ENCODE measurements at regions not wholly inside any gene's neighbourhood (a gene's known extent, or its start where the extent isn't known, plus 50 kb on each side); places are given as distances from the start of the nearest gene placed in this dataset.

DNA sequence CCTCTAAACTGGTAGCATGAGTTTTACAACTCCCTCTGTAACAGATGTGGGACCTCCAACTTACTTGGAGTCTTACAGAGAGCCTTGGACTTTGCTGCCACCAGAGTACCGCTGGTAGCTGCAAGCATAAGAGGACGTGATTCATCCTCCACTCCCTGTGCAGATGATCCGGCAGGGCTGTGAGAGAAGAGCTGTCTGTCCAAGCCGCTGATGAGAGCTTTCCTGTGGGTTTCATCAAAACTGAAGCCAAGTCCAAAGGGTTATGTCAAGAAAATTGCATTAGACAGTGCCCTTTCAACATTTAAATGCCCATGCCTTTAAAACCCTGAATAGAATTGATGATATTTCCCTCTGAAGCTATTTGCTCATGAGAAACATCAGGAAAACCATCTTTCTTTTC lies 85.8 kb downstream of the LLPH start:
- no peak overlapping the region for H2AFZ ChIP-seq (ENCODE audit: low read depth, low read length, poor library complexity, severe bottlenecking)
- intact Hi-C loops (cut with micrococcal nuclease): no loop called here
- H3K9me2 ChIP-seq (ENCODE audit: insufficient read depth): no peaks in the 10 kb centered on the region
- TF ChIP-seq ZNF274 (IDR thresholded peaks at IDR 0.05; ENCODE audit: low read depth, low read length): no peak
- ChIA-PET POLR2A (no interaction called here), CTCF (interaction anchor here (1.2 kb wide), 1 partner anchor 8 kb away, joined by 3 read pairs; no protein-coding TSS in a partner anchor), RAD21 (ENCODE audit: low non-redundant PET in 1 of 2, low total read pairs in 2 of 2, uncharacterized antibody in 2 of 2, unreplicated experiment in 2 of 2) (no interaction called here)
- DNase-seq (ENCODE audit: low read depth, low spot score) (no peak), ATAC-seq (no peak)
- H3K36me3 ChIP-seq (ENCODE audit: control insufficient read depth in 1 of 2, insufficient read depth in 2 of 2, low read length in 2 of 2): no peaks in the 10 kb centered on the region
- H4K20me1 ChIP-seq (ENCODE audit: insufficient read depth): no peaks in the 10 kb centered on the region
- H3K4me2 ChIP-seq (ENCODE audit: low read length): no peak overlapping the region
- no peaks in the 10 kb centered on the region for H3K27me3 ChIP-seq (ENCODE audit: insufficient read depth, low read length)
- no peaks in the 10 kb centered on the region for H3K9me3 ChIP-seq (ENCODE audit: control insufficient read depth in 1 of 2, insufficient read depth in 1 of 2, low read depth in 1 of 2, low read length in 2 of 2)
- no peak overlapping the region for H3K27ac ChIP-seq (ENCODE audit: low read depth, low read length)
- H3K4me1 ChIP-seq (ENCODE audit: control insufficient read depth in 1 of 2, insufficient read depth in 2 of 2, low read length in 2 of 2): no peaks in the 10 kb centered on the region
- no peak overlapping the region for H3K9ac ChIP-seq (ENCODE audit: low read length)
- no TSS peak for BruUV-seq (replicated peaks)
- H3K79me2 ChIP-seq (ENCODE audit: insufficient read depth, low read length): no peaks in the 10 kb centered on the region
- no peak overlapping the region for H3K4me3 ChIP-seq (replicated peaks in 1 of 2; ENCODE audit: low read depth in 1 of 2, low read length in 2 of 2)

GRCh38 chr12:66043035-66043434 lies 87.5 kb downstream of the LLPH start:
- no TSS peak for BruUV-seq (replicated peaks)
- Histone ChIP-seq H2AFZ (ENCODE audit: low read depth, low read length, poor library complexity, severe bottlenecking) (no peak overlapping the region), H3K27ac (ENCODE audit: low read depth, low read length) (no peak overlapping the region), H3K9me3 (ENCODE audit: control insufficient read depth in 1 of 2, insufficient read depth in 1 of 2, low read depth in 1 of 2, low read length in 2 of 2) (no peaks in the 10 kb centered on the region), H3K36me3 (ENCODE audit: control insufficient read depth in 1 of 2, insufficient read depth in 2 of 2, low read length in 2 of 2) (no peaks in the 10 kb centered on the region), H3K9me2 (ENCODE audit: insufficient read depth) (no peaks in the 10 kb centered on the region), H3K9ac (ENCODE audit: low read length) (no peak overlapping the region), H4K20me1 (ENCODE audit: insufficient read depth) (no peaks in the 10 kb centered on the region), H3K4me2 (ENCODE audit: low read length) (no peak overlapping the region), H3K4me1 (ENCODE audit: control insufficient read depth in 1 of 2, insufficient read depth in 2 of 2, low read length in 2 of 2) (no peaks in the 10 kb centered on the region), H3K27me3 (ENCODE audit: insufficient read depth, low read length) (no peaks in the 10 kb centered on the region), H3K79me2 (ENCODE audit: insufficient read depth, low read length) (no peaks in the 10 kb centered on the region), H3K4me3 (replicated peaks in 1 of 2; ENCODE audit: low read depth in 1 of 2, low read length in 2 of 2) (no peak overlapping the region)
- TF ChIP-seq POLR2A (IDR thresholded peaks at IDR 0.05; ENCODE audit: borderline replicate concordance, extremely low read depth, insufficient read depth, insufficient read length): no peak
- no peak for TF ChIP-seq SRF (IDR thresholded peaks at IDR 0.05; ENCODE audit: low read depth)
- no peak for TF ChIP-seq POLR2AphosphoS5 (IDR thresholded peaks at IDR 0.05; ENCODE audit: low read depth, low read length)
- TF ChIP-seq CBX3 (IDR thresholded peaks at IDR 0.05; ENCODE audit: low read depth): no peak
- TF ChIP-seq, protein P1, sequence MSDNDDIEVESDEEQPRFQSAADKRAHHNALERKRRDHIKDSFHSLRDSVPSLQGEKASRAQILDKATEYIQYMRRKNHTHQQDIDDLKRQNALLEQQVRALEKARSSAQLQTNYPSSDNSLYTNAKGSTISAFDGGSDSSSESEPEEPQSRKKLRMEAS (IDR thresholded peaks at IDR 0.05): no peak
- TF ChIP-seq, protein P2, sequence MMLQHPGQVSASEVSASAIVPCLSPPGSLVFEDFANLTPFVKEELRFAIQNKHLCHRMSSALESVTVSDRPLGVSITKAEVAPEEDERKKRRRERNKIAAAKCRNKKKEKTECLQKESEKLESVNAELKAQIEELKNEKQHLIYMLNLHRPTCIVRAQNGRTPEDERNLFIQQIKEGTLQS (IDR thresholded peaks at IDR 0.05): no peak
- TF ChIP-seq, protein P3, sequence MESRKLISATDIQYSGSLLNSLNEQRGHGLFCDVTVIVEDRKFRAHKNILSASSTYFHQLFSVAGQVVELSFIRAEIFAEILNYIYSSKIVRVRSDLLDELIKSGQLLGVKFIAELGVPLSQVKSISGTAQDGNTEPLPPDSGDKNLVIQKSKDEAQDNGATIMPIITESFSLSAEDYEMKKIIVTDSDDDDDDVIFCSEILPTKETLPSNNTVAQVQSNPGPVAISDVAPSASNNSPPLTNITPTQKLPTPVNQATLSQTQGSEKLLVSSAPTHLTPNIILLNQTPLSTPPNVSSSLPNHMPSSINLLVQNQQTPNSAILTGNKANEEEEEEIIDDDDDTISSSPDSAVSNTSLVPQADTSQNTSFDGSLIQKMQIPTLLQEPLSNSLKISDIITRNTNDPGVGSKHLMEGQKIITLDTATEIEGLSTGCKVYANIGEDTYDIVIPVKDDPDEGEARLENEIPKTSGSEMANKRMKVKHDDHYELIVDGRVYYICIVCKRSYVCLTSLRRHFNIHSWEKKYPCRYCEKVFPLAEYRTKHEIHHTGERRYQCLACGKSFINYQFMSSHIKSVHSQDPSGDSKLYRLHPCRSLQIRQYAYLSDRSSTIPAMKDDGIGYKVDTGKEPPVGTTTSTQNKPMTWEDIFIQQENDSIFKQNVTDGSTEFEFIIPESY (IDR thresholded peaks at IDR 0.05; ENCODE audit: extremely low read depth, insufficient replicate concordance, low read length): no peak
- no peak for TF ChIP-seq EGR1 (IDR thresholded peaks at IDR 0.05; ENCODE audit: low read depth)
- no peak for TF ChIP-seq FOSL1 (IDR thresholded peaks at IDR 0.05; ENCODE audit: low read depth)
- intact Hi-C loops (cut with micrococcal nuclease): no loop called here
- DNase-seq (ENCODE audit: low read depth, low spot score) (no peak), ATAC-seq (no peak)
- ChIA-PET RAD21 (ENCODE audit: low non-redundant PET in 1 of 2, low total read pairs in 2 of 2, uncharacterized antibody in 2 of 2, unreplicated experiment in 2 of 2) (no interaction called here), CTCF (no interaction called here), POLR2A (no interaction called here)
